Renal cortical epithelial cell (primary cell): ENCODE measurements at regions not wholly inside any gene's neighbourhood (a gene's known extent, or its start where the extent isn't known, plus 50 kb on each side); places are given as distances from the start of the nearest gene placed in this dataset.
"Not testable (repeated sequence)": the region's sequence is repeated elsewhere in the genome, so short reads cannot be mapped to it uniquely, and the experiment has no call there.

ENCODE experiments used
- DNase-seq: peaks from one replicate; pipeline ENCODE4 v3.0.0-alpha.2; 2011; ENCODE audit warnings: low read depth

- DNase-seq, result no peak
Measured at GRCh38 chr1:168825820-168826219, 96.8 kb upstream of the DPT start.

- DNase-seq, result no peak
Measured at GRCh38 chr1:168826269-168826668, 97.3 kb upstream of the DPT start.

- no peak for DNase-seq
Measured at GRCh38 chr1:168827557-168827956, 98.6 kb upstream of the DPT start.

- DNase-seq, result no peak
Measured at GRCh38 chr1:168829876-168830275, 100.9 kb upstream of the DPT start.

GRCh38 chr1:168830562-168830961 is 101.6 kb upstream of the DPT start:
- no peak for DNase-seq

- no peak for DNase-seq
Measured at GRCh38 chr1:168832661-168833060, 103.7 kb upstream of the DPT start.

- DNase-seq, result no peak
Measured at GRCh38 chr1:168833362-168833761, 104.4 kb upstream of the DPT start.

GRCh38 chr1:168833801-168834224 is 104.8 kb upstream of the DPT start:
- DNase-seq, result peak; percentile 25

GRCh38 chr1:168834225-168834872 is 105.3 kb upstream of the DPT start:
- peak; percentile 94 for DNase-seq

- no peak for DNase-seq
Measured at GRCh38 chr1:168835176-168835575, 106.2 kb upstream of the DPT start.

GRCh38 chr1:168835791-168836190 is 106.8 kb upstream of the DPT start:
- no peak for DNase-seq

- no peak for DNase-seq
Measured at GRCh38 chr1:168836469-168836868, 107.5 kb upstream of the DPT start.

GRCh38 chr1:168837230-168837629 is 108.2 kb upstream of the DPT start:
- not testable (repeated sequence) for DNase-seq

- DNase-seq, result no peak
Measured at GRCh38 chr1:168842306-168842705, 113.3 kb upstream of the DPT start.

GRCh38 chr1:168842916-168843315 is 113.9 kb upstream of the DPT start:
- peak; percentile 64 for DNase-seq

GRCh38 chr1:168843401-168843800 is 114.4 kb upstream of the DPT start:
- DNase-seq, result no peak

GRCh38 chr1:168843950-168844349 is 114.9 kb upstream of the DPT start:
- DNase-seq, result no peak

- DNase-seq, result no peak
Measured at GRCh38 chr1:168845140-168845539, 116.1 kb upstream of the DPT start.

GRCh38 chr1:168848051-168848450 is 119.0 kb upstream of the DPT start:
- DNase-seq, result no peak

GRCh38 chr1:168861421-168862004 is 132.5 kb upstream of the DPT start:
- no peak for DNase-seq

GRCh38 chr1:168863772-168864171 is 134.8 kb upstream of the DPT start:
- no peak for DNase-seq

GRCh38 chr1:168864266-168864665 is 135.3 kb upstream of the DPT start:
- no peak for DNase-seq

- DNase-seq, result no peak
Measured at GRCh38 chr1:168865850-168866620, 137.0 kb upstream of the DPT start.
